Left lung (tissue), 4 donors: ENCODE measurements at regions not wholly inside any gene's neighbourhood (a gene's known extent, or its start where the extent isn't known, plus 50 kb on each side); places are given as distances from the start of the nearest gene placed in this dataset.

ENCODE experiments used
- ATAC-seq: fragments of 200-7000 bp; cut with Tn5 transposase; one replicate; pipeline ENCODE4 v1.9.1; 2020; ENCODE audit warnings: moderate library complexity
- DNase-seq, 4 donors: peaks; one replicate each; pipeline ENCODE4 v3.0.0-alpha.2; 2013 to 2020
- H3K27ac ChIP-seq, 2 donors: fragments of 200-600 bp; sonication (generic) in 1 of 2; one replicate each; pipeline versions ENCODE4 v1.5.0 to v1.8.0; 2020 to 2021
- H3K27me3 ChIP-seq, 2 donors: fragments of 200-600 bp; sonication (generic) in 1 of 2; one replicate each; pipeline versions ENCODE4 v1.5.0 to v1.8.0; 2020 to 2021
- H3K36me3 ChIP-seq, 2 donors: fragments of 200-600 bp; sonication (generic) in 1 of 2; one replicate each; pipeline versions ENCODE4 v1.5.0 to v1.8.0; 2020 to 2021
- H3K4me1 ChIP-seq, 2 donors: fragments of 200-600 bp; one replicate each; pipeline ENCODE4 v1.8.0; 2021
- H3K4me3 ChIP-seq, 2 donors: fragments of 200-600 bp; sonication (generic) in 1 of 2; one replicate each; pipeline versions ENCODE4 v1.5.0 to v1.8.0; 2020 to 2021; ENCODE audit warnings: mild to moderate bottlenecking in 1 of 2
- H3K9me3 ChIP-seq, 2 donors: fragments of 200-600 bp; sonication (generic) in 1 of 2; one replicate each; pipeline versions ENCODE4 v1.5.0 to v1.8.0; 2020 to 2021
- intact Hi-C, 2 donors: fragments of 100-400 bp; cut with DNase I; formaldehyde crosslinking; loops; one replicate each; pipeline versions ENCODE4 v1.11.2 to v1.14.2; 2022
- TF ChIP-seq, protein P1 (sequence below), 2 donors: fragments of 200-600 bp; sonication (generic) in 1 of 2; IDR thresholded peaks; one replicate each; pipeline versions ENCODE4 v1.5.0 to v1.8.0; 2021; ENCODE audit warnings: antibody characterized with exemption in 2 of 2
- donor health status: DM: no; HTN: yes; CAD: no.
- donor health status: DM: no; HTN: no; CAD: no.

DNA sequence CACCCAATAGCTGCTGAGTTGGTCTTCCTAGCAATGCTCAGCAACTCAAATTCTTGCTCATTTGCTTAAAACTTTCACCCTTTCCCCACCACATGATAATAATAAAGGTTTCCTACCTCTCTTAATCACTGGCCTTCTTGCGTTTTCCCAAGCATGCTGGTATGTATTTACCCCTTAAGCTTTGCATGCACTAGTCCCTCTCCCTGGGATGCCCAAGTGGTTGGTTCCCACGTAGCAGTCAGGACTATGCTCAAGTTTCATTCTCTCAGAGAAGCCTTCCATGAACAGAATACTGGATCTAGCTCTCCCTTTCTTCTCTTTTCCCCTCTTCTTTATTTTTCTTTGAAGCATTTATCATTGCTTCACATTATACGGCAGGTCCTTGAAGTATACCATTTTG is 108.8 kb downstream of the KBTBD8 start:
- Histone ChIP-seq H3K36me3 (no peaks in the 10 kb centered on the region), H3K4me3 (no peak overlapping the region), H3K27ac (no peak overlapping the region), H3K4me1 (no peaks in the 10 kb centered on the region), H3K9me3 (no peaks in the 10 kb centered on the region), H3K27me3 (peaks cover 0 to 12% of the 10 kb centered on the region in 2 donors)
- ATAC-seq (no peak), DNase-seq (no peak)
- TF ChIP-seq, protein P1, sequence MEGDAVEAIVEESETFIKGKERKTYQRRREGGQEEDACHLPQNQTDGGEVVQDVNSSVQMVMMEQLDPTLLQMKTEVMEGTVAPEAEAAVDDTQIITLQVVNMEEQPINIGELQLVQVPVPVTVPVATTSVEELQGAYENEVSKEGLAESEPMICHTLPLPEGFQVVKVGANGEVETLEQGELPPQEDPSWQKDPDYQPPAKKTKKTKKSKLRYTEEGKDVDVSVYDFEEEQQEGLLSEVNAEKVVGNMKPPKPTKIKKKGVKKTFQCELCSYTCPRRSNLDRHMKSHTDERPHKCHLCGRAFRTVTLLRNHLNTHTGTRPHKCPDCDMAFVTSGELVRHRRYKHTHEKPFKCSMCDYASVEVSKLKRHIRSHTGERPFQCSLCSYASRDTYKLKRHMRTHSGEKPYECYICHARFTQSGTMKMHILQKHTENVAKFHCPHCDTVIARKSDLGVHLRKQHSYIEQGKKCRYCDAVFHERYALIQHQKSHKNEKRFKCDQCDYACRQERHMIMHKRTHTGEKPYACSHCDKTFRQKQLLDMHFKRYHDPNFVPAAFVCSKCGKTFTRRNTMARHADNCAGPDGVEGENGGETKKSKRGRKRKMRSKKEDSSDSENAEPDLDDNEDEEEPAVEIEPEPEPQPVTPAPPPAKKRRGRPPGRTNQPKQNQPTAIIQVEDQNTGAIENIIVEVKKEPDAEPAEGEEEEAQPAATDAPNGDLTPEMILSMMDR (IDR thresholded peaks at IDR 0.05) = no peak
- intact Hi-C loops = no loop called here

DNA sequence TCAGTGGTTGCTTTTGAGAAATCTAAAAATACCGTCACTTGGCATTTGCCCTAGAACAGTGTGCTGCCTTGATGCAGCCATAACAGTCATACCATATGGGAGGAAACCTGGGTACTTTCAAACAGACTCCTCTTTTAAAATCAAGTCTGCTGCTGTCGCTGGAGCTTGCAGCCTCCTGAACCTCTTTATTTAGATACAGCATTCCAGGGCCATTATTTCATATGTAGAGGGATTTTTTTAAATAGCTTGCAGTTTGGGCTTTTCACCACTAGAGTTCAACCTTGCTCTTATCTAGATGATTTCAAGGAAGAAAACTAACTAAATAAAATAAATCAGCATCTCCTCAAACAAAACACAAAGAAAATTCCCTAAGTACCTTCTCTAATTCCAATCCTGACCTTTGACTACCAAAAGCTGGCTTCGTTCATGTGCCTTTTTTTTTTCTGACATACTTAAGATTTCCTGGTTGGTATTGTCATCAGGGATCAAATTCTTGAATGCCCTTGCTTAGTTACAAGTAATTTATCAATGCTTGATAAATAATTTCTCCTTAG is 111.6 kb downstream of the KBTBD8 start:
- TF ChIP-seq, protein P1 (IDR thresholded peaks at IDR 0.05) = peak; percentile 35 to 55
- Histone ChIP-seq H3K9me3 (no peaks in the 10 kb centered on the region), H3K27me3 (peaks cover 0 to 12% of the 10 kb centered on the region in 2 donors), H3K4me3 (no peak overlapping the region), H3K36me3 (no peaks in the 10 kb centered on the region), H3K4me1 (no peaks in the 10 kb centered on the region), H3K27ac (no peak overlapping the region)
- intact Hi-C loops = loop anchor here in 1 of 2 donors (10.0 kb wide), 1 partner anchor 1765 kb away; no protein-coding TSS in a partner anchor
- DNase-seq = peak in 2 of 4 donors; percentile 28 to 48
- ATAC-seq = peak; percentile 70

DNA sequence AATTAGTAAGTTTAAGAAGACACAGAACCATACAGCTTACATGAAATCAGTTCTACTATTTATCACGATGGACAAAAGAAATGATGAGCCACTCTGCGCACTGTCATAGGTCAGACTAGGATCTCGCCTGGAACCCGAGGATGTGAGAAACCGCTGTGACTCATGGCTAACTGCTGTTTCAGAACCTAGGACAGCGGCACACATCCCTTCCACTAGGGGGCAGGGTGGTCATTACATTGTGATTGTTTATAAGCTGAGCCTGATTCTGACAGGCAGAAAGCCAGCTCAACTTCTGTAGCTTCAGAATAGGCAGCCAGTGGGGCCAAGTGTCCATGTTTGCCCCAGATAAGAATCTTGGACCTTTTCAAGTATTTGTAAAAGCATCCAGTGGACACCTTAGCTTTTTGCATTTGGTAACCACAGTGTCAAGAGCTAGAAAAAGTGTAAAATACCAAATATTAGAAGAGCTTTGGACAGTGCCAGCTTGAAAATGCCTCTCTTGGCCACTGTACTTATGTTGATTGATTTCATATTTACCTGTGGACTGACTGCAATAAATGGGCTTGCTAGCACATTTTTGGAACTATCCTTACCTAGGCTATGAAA is 115.8 kb downstream of the KBTBD8 start:
- H3K4me3 ChIP-seq = no peak overlapping the region
- H3K36me3 ChIP-seq = no peaks in the 10 kb centered on the region
- intact Hi-C loops = loop anchor here in 1 of 2 donors (10.0 kb wide), 1 partner anchor 1761 kb away; no protein-coding TSS in a partner anchor
- H3K27me3 ChIP-seq = peaks cover 0 to 4% of the 10 kb centered on the region in 2 donors
- peak; percentile 99 for ATAC-seq
- TF ChIP-seq, protein P1 (IDR thresholded peaks at IDR 0.05) = peak; percentile 77 to 82
- H3K4me1 ChIP-seq = no peaks in the 10 kb centered on the region
- no peak overlapping the region for H3K27ac ChIP-seq
- peak; percentile 35 to 88 (median 68) for DNase-seq
- no peaks in the 10 kb centered on the region for H3K9me3 ChIP-seq

DNA sequence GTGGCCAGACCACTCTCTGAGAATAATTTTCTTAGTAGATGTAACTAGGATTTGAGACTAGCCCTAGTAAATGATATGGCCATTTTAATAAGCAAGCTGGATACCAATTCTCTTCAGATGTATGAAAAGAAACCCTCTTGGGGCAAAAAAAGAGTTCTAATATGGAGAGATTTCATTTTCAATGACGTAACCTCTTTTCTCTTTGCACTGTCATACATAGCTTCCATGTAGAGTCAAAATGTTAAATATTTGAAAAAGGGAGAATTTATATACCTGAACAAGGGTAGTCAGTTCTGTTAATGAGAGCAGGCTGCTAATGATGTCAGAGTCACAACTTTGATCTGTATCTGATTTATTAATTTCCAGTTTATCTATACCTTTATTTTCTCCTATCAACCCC is 120.0 kb downstream of the KBTBD8 start:
- no peaks in the 10 kb centered on the region for H3K4me1 ChIP-seq
- no peaks in the 10 kb centered on the region for H3K27me3 ChIP-seq
- intact Hi-C loops = loop anchor here in 1 of 2 donors (10.0 kb wide), 1 partner anchor 1757 kb away; no protein-coding TSS in a partner anchor
- no peak overlapping the region for H3K27ac ChIP-seq
- no peaks in the 10 kb centered on the region for H3K36me3 ChIP-seq
- no peak overlapping the region for H3K4me3 ChIP-seq
- TF ChIP-seq, protein P1 (IDR thresholded peaks at IDR 0.05) = no peak
- DNase-seq = no peak
- H3K9me3 ChIP-seq = no peaks in the 10 kb centered on the region
- ATAC-seq = no peak

DNA sequence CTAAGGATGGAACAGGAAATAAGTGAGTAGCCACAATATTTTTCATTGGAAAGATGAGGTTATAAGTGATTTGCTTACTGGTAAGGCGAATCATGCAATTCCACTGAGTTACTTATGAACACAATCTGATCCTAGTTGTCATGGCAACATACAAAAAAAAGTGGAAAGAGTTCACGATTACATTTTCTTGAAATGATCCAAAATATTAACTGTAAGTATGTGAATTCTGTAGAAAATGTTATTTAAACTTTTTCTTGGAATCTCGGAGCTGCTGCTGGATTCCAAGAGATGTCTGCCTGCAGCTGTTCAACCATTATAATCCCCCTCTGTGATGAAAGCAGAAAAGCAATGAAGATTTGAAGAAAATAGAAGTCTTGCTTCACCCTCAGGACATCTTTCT is 120.5 kb downstream of the KBTBD8 start:
- intact Hi-C loops = loop anchor here in 1 of 2 donors (10.0 kb wide), 1 partner anchor 1756 kb away; no protein-coding TSS in a partner anchor
- Histone ChIP-seq H3K9me3 (peaks cover 0 to 1% of the 10 kb centered on the region in 2 donors), H3K4me1 (no peaks in the 10 kb centered on the region), H3K27me3 (no peaks in the 10 kb centered on the region), H3K4me3 (no peak overlapping the region), H3K36me3 (no peaks in the 10 kb centered on the region), H3K27ac (no peak overlapping the region)
- TF ChIP-seq, protein P1 (IDR thresholded peaks at IDR 0.05) = no peak
- ATAC-seq (no peak), DNase-seq (peak in 2 of 4 donors; percentile 36 to 53)
